HEK293 (cell line): ENCODE measurements at regions not wholly inside any gene's neighbourhood (a gene's known extent, or its start where the extent isn't known, plus 50 kb on each side); places are given as distances from the start of the nearest gene placed in this dataset.

Experiments
- CTCF ChIA-PET: fragments of 350-600 bp; formaldehyde crosslinking; extraction: SDS; loops from one replicate; lab custom pipeline; 2021; ENCODE audit warnings: antibody characterized with exemption; lab: Yijun Ruan, JAX
- POLR2A ChIA-PET: fragments of 300-600 bp; formaldehyde crosslinking; extraction: SDS; loops from one replicate; lab custom pipeline; 2020; ENCODE audit warnings: antibody characterized with exemption, inconsistent platforms; lab: Yijun Ruan, JAX
- H3K27ac ChIP-seq: fragments of 200-500 bp; sonication (Bioruptor generic); 2 replicates; pipeline ENCODE4 v1.5.1; 2014; ENCODE audit warnings: low read depth, low read length, control low read depth, inconsistent platforms; ENCODE audit errors: extremely low read depth
- H3K36me3 ChIP-seq, 2 experiments: fragments of 200-500 bp in 1 of 2; sonication (Bioruptor generic) in 1 of 2; 1 replicate in 1 of 2; 2 replicates in 1 of 2; pipeline ENCODE4 v1.5.1; 2014 to 2017; ENCODE audit warnings: inconsistent platforms in 2 of 2, low read length in 2 of 2; ENCODE audit not compliant: control insufficient read depth in 2 of 2, insufficient read depth in 1 of 2
- H3K4me1 ChIP-seq: fragments of 200-500 bp; sonication (Bioruptor generic); 2 replicates; pipeline ENCODE4 v1.5.1; 2014; ENCODE audit warnings: mild to moderate bottlenecking, low read length, inconsistent platforms; ENCODE audit not compliant: control insufficient read depth, insufficient read depth
- H3K4me3 ChIP-seq: 2 replicates; pipeline ENCODE4 v1.5.1; 2011; ENCODE audit warnings: low read depth, mild to moderate bottlenecking, control low read depth, low read length, moderate library complexity
- H3K9me3 ChIP-seq: fragments of 200-500 bp; sonication (Bioruptor generic); 2 replicates; pipeline ENCODE4 v1.5.1; 2014; ENCODE audit warnings: low read depth, low read length, inconsistent platforms; ENCODE audit not compliant: control insufficient read depth, insufficient read depth
- RBAK ChIP-seq: fragments of 450-650 bp; formaldehyde crosslinking; IDR thresholded peaks from 2 replicates; pipeline ENCODE4 v1.5.1; 2016; ENCODE audit warnings: missing biosample characterization, missing genetic modification characterization
- SCRT1 ChIP-seq: fragments of 450-650 bp; formaldehyde crosslinking; IDR thresholded peaks from 2 replicates; pipeline ENCODE4 v1.5.1; 2016; ENCODE audit warnings: missing biosample characterization, missing genetic modification characterization, borderline replicate concordance
- TSHZ1 ChIP-seq: fragments of 450-650 bp; formaldehyde crosslinking; IDR thresholded peaks from 2 replicates; pipeline ENCODE4 v1.5.1; 2016; ENCODE audit warnings: missing biosample characterization, missing genetic modification characterization, borderline replicate concordance
- ZBTB49 ChIP-seq: fragments of 450-650 bp; formaldehyde crosslinking; IDR thresholded peaks from 2 replicates; pipeline ENCODE4 v1.5.1; 2016; ENCODE audit warnings: missing biosample characterization, missing genetic modification characterization, low read depth
- ZFP41 ChIP-seq: fragments of 450-650 bp; formaldehyde crosslinking; IDR thresholded peaks from 2 replicates; pipeline ENCODE4 v1.5.1; 2016; ENCODE audit warnings: missing biosample characterization, missing genetic modification characterization, borderline replicate concordance
- ZNF280D ChIP-seq: fragments of 450-650 bp; formaldehyde crosslinking; IDR thresholded peaks from 2 replicates; pipeline ENCODE4 v1.5.1; 2016; ENCODE audit warnings: missing biosample characterization, missing genetic modification characterization
- ZNF426 ChIP-seq: fragments of 450-650 bp; formaldehyde crosslinking; IDR thresholded peaks from 2 replicates; pipeline ENCODE4 v1.5.1; 2017; ENCODE audit warnings: missing biosample characterization, missing genetic modification characterization, mild to moderate bottlenecking, inconsistent platforms, moderate library complexity
- ZNF488 ChIP-seq: fragments of 450-650 bp; formaldehyde crosslinking; IDR thresholded peaks from 2 replicates; pipeline ENCODE4 v1.5.1; 2016; ENCODE audit warnings: missing biosample characterization, missing genetic modification characterization
- ZNF529 ChIP-seq: fragments of 450-650 bp; formaldehyde crosslinking; IDR thresholded peaks from 2 replicates; pipeline ENCODE4 v1.5.1; 2017; ENCODE audit warnings: missing genetic modification characterization, missing biosample characterization; ENCODE audit not compliant: insufficient replicate concordance
- ZNF549 ChIP-seq: fragments of 450-650 bp; IDR thresholded peaks from 2 replicates; pipeline ENCODE4 v1.5.1; 2018; ENCODE audit warnings: missing biosample characterization, missing genetic modification characterization, mild to moderate bottlenecking, inconsistent platforms, moderate library complexity
- ZNF571 ChIP-seq: fragments of 450-650 bp; formaldehyde crosslinking; IDR thresholded peaks from 2 replicates; pipeline ENCODE4 v1.5.0; 2017; ENCODE audit warnings: missing biosample characterization, missing genetic modification characterization
- ZNF585B ChIP-seq: fragments of 450-650 bp; formaldehyde crosslinking; IDR thresholded peaks from 2 replicates; pipeline ENCODE4 v1.5.1; 2016; ENCODE audit warnings: missing biosample characterization, missing genetic modification characterization
- ZNF596 ChIP-seq: fragments of 450-650 bp; IDR thresholded peaks from 2 replicates; pipeline ENCODE4 v1.5.0; 2018; ENCODE audit warnings: missing biosample characterization, mild to moderate bottlenecking, missing genetic modification characterization, moderate library complexity
- ZNF624 ChIP-seq: fragments of 450-650 bp; formaldehyde crosslinking; IDR thresholded peaks from 2 replicates; pipeline ENCODE4 v1.5.1; 2017; ENCODE audit warnings: missing biosample characterization, missing genetic modification characterization
- ZNF639 ChIP-seq: fragments of 450-650 bp; formaldehyde crosslinking; IDR thresholded peaks from 2 replicates; pipeline ENCODE4 v1.5.1; 2016; ENCODE audit warnings: missing biosample characterization, missing genetic modification characterization

- TF ChIP-seq ZNF488 (tag by site-specific recombination) (no peak), RBAK (tag by site-specific recombination) (no peak), ZNF596 (tag by site-specific recombination) (no peak), TSHZ1 (tag by site-specific recombination) (no peak), ZFP41 (tag by site-specific recombination) (no peak)
- ChIA-PET CTCF (interaction anchor here (0.7 kb wide), 1 partner anchor 858 kb away, joined by 3 read pairs; no protein-coding TSS in a partner anchor), POLR2A (no interaction called here)
- Histone ChIP-seq H3K4me3 (no peak overlapping the region), H3K9me3 (no peaks in the 10 kb centered on the region), H3K36me3 (no peaks in the 10 kb centered on the region), H3K27ac (no peak overlapping the region), H3K4me1 (no peaks in the 10 kb centered on the region)
These were observed 72.5 kb upstream of the IGFBP3 start for GRCh38 chr7:45993621-45994020.

- ChIA-PET CTCF (no interaction called here), POLR2A (no interaction called here)
- no peak overlapping the region for H3K4me3 ChIP-seq
- H3K9me3 ChIP-seq, result no peaks in the 10 kb centered on the region
- H3K27ac ChIP-seq, result no peak overlapping the region
- TF ChIP-seq ZNF529 (tag by site-specific recombination), result no peak
- no peak for TF ChIP-seq ZNF549 (tag by site-specific recombination)
- TF ChIP-seq ZNF571 (tag by site-specific recombination), result no peak
- no peak for TF ChIP-seq ZNF488 (tag by site-specific recombination)
- TF ChIP-seq ZNF624 (tag by site-specific recombination), result no peak
- TF ChIP-seq ZNF426, result no peak
- no peak for TF ChIP-seq ZNF639 (tag by site-specific recombination)
- no peak for TF ChIP-seq ZNF280D (tag by site-specific recombination)
- no peak for TF ChIP-seq ZNF585B (tag by site-specific recombination)
- TF ChIP-seq SCRT1 (tag by site-specific recombination), result no peak
- no peak for TF ChIP-seq ZBTB49
- no peaks in the 10 kb centered on the region for H3K36me3 ChIP-seq
- H3K4me1 ChIP-seq, result no peaks in the 10 kb centered on the region
These were observed 71.8 kb upstream of the IGFBP3 start for GRCh38 chr7:45992826-45993225.
